PFSK-1 (cell line): ENCODE measurements at regions not wholly inside any gene's neighbourhood (a gene's known extent, or its start where the extent isn't known, plus 50 kb on each side); places are given as distances from the start of the nearest gene placed in this dataset.

Experiments used
- FOXP2 ChIP-seq: optimal IDR thresholded peaks from 2 replicates; pipeline ENCODE3; 2011; ENCODE audit warnings: borderline replicate concordance, control low read depth, inconsistent platforms; ENCODE audit not compliant: insufficient read depth; ENCODE audit errors: extremely low read length, extremely low read depth
- POLR2AphosphoS5 ChIP-seq: IDR thresholded peaks from 2 replicates; pipeline ENCODE4 v1.6.1; 2012; ENCODE audit warnings: low read depth, mild to moderate bottlenecking, control low read depth, low read length, moderate library complexity
- REST ChIP-seq, 2 experiments: IDR thresholded peaks; 2 replicates each; pipeline versions ENCODE4 v1.6.1 to v1.8.0; 2011 to 2012; ENCODE audit warnings: low read depth in 2 of 2, low read length in 2 of 2, control low read depth in 1 of 2, inconsistent platforms in 1 of 2, mild to moderate bottlenecking in 1 of 2, moderate library complexity in 1 of 2; ENCODE audit not compliant: insufficient read depth in 1 of 2
- SIN3A ChIP-seq: IDR thresholded peaks from 2 replicates; pipeline ENCODE4 v1.6.1; 2012; ENCODE audit warnings: mild to moderate bottlenecking, low read length, moderate library complexity, borderline replicate concordance; ENCODE audit not compliant: insufficient read depth
- TAF1 ChIP-seq: IDR thresholded peaks from 2 replicates; pipeline ENCODE4 v1.6.1; 2012; ENCODE audit warnings: low read length, control low read depth, borderline replicate concordance; ENCODE audit not compliant: insufficient read depth

GRCh38 chr1:55885619-55886018, 670.5 kb upstream of the USP24 start:
- TF ChIP-seq FOXP2 = no peak
- TF ChIP-seq SIN3A = no peak
- TF ChIP-seq POLR2AphosphoS5 = no peak
- TF ChIP-seq REST (IDR thresholded peaks at IDR 0.05; ENCODE audit: insufficient read depth in 1 of 2, low read depth in 2 of 2, low read length in 2 of 2) = no peak
- no peak for TF ChIP-seq TAF1

- no peak for TF ChIP-seq REST (IDR thresholded peaks at IDR 0.05; ENCODE audit: insufficient read depth in 1 of 2, low read depth in 2 of 2, low read length in 2 of 2)
- TF ChIP-seq SIN3A = no peak
- no peak for TF ChIP-seq TAF1
- no peak for TF ChIP-seq FOXP2
- TF ChIP-seq POLR2AphosphoS5 = no peak
Observed at GRCh38 chr1:55882931-55883330, 667.8 kb upstream of the USP24 start.

- no peak for TF ChIP-seq POLR2AphosphoS5
- TF ChIP-seq TAF1 = no peak
- TF ChIP-seq FOXP2 = no peak
- no peak for TF ChIP-seq SIN3A
- no peak for TF ChIP-seq REST (IDR thresholded peaks at IDR 0.05; ENCODE audit: insufficient read depth in 1 of 2, low read depth in 2 of 2, low read length in 2 of 2)
Observed at GRCh38 chr1:55879346-55879745, 664.2 kb upstream of the USP24 start.

GRCh38 chr1:55877437-55878232, 662.5 kb upstream of the USP24 start:
- TF ChIP-seq REST (IDR thresholded peaks at IDR 0.05; ENCODE audit: insufficient read depth in 1 of 2, low read depth in 2 of 2, low read length in 2 of 2) (no peak), POLR2AphosphoS5 (no peak), FOXP2 (no peak), TAF1 (no peak), SIN3A (no peak)
